HG02938 (cell line): ENCODE measurements at regions not wholly inside any gene's neighbourhood (a gene's known extent, or its start where the extent isn't known, plus 50 kb on each side); places are given as distances from the start of the nearest gene placed in this dataset.
"Not testable (repeated sequence)": the region's sequence is repeated elsewhere in the genome, so short reads cannot be mapped to it uniquely, and the experiment has no call there.

ENCODE experiments used
- ATAC-seq: cut with Tn5 transposase; IDR thresholded peaks from one replicate; pipeline ENCODE4 v1.9.1; 2021; ENCODE audit warnings: mild to moderate bottlenecking, moderate library complexity; ENCODE audit not compliant: unreplicated experiment

- ATAC-seq = no peak
Observed at GRCh38 chr6:157727629-157728182, 95.3 kb upstream of the SNX9 start.

GRCh38 chr6:157728183-157728881 lies 94.7 kb upstream of the SNX9 start:
- no peak for ATAC-seq

GRCh38 chr6:157731221-157731620 lies 91.8 kb upstream of the SNX9 start:
- no peak for ATAC-seq

- no peak for ATAC-seq
Observed at GRCh38 chr6:157732007-157732406, 91.0 kb upstream of the SNX9 start.

- ATAC-seq = no peak
Observed at GRCh38 chr6:157732416-157733161, 90.5 kb upstream of the SNX9 start.

GRCh38 chr6:157736555-157736954 lies 86.5 kb upstream of the SNX9 start:
- ATAC-seq = not testable (repeated sequence)

GRCh38 chr6:157741321-157741947 lies 81.6 kb upstream of the SNX9 start:
- no peak for ATAC-seq

GRCh38 chr6:157741948-157742556 lies 81.0 kb upstream of the SNX9 start:
- no peak for ATAC-seq

GRCh38 chr6:157744102-157744601 lies 78.9 kb upstream of the SNX9 start:
- ATAC-seq = no peak

- no peak for ATAC-seq
Observed at GRCh38 chr6:157746897-157747296, 76.1 kb upstream of the SNX9 start.

GRCh38 chr6:157747370-157747769 lies 75.7 kb upstream of the SNX9 start:
- ATAC-seq = no peak

GRCh38 chr6:157748839-157749571 lies 74.0 kb upstream of the SNX9 start:
- ATAC-seq = no peak

GRCh38 chr6:157750973-157751372 lies 72.1 kb upstream of the SNX9 start:
- ATAC-seq = not testable (repeated sequence)

- ATAC-seq = no peak
Observed at GRCh38 chr6:157751547-157752200, 71.4 kb upstream of the SNX9 start.

- not testable (repeated sequence) for ATAC-seq
Observed at GRCh38 chr6:157752879-157753278, 70.2 kb upstream of the SNX9 start.

GRCh38 chr6:157753291-157753690 lies 69.8 kb upstream of the SNX9 start:
- no peak for ATAC-seq

- not testable (repeated sequence) for ATAC-seq
Observed at GRCh38 chr6:157753801-157754200, 69.2 kb upstream of the SNX9 start.

- ATAC-seq = no peak
Observed at GRCh38 chr6:157754351-157754750, 68.7 kb upstream of the SNX9 start.

- ATAC-seq = no peak
Observed at GRCh38 chr6:157755032-157755745, 67.9 kb upstream of the SNX9 start.
